Activated T-cell treated with anti-CD3 and anti-CD28 coated beads, Interleukin-2, amount 50 U/mL, for 48 hours (primary cell): ENCODE measurements at regions not wholly inside any gene's neighbourhood (a gene's known extent, or its start where the extent isn't known, plus 50 kb on each side); places are given as distances from the start of the nearest gene placed in this dataset.

Experiments
- DNase-seq, 2 experiments: peaks; one replicate each; pipeline ENCODE4 v3.0.0-alpha.2; 2020

- no peak for DNase-seq
Measured at GRCh38 chr5:93875693-93876092, 134.3 kb upstream of the POU5F2 start.

- DNase-seq = no peak
Measured at GRCh38 chr5:93874491-93874890, 133.1 kb upstream of the POU5F2 start.

- peak; percentile 17 to 21 for DNase-seq
Measured at GRCh38 chr5:93874080-93874479, 132.7 kb upstream of the POU5F2 start.

- DNase-seq = no peak
Measured at GRCh38 chr5:93873211-93873736, 131.9 kb upstream of the POU5F2 start.

- no peak for DNase-seq
Measured at GRCh38 chr5:93870649-93871048, 129.2 kb upstream of the POU5F2 start.

- DNase-seq = no peak
Measured at GRCh38 chr5:93868851-93869250, 127.5 kb upstream of the POU5F2 start.

GRCh38 chr5:93850311-93850710 lies 108.9 kb upstream of the POU5F2 start:
- DNase-seq = no peak

- no peak for DNase-seq
Measured at GRCh38 chr5:93845376-93845775, 104.0 kb upstream of the POU5F2 start.

- no peak for DNase-seq
Measured at GRCh38 chr5:93831449-93831848, 90.0 kb upstream of the POU5F2 start.

- no peak for DNase-seq
Measured at GRCh38 chr5:93830893-93831292, 89.5 kb upstream of the POU5F2 start.

GRCh38 chr5:93829346-93829745 lies 87.9 kb upstream of the POU5F2 start:
- DNase-seq = no peak

GRCh38 chr5:93821891-93822415 lies 80.6 kb upstream of the POU5F2 start:
- DNase-seq = no peak

GRCh38 chr5:93819668-93820067 lies 78.3 kb upstream of the POU5F2 start:
- DNase-seq = no peak

GRCh38 chr5:93810780-93811179 lies 69.4 kb upstream of the POU5F2 start:
- DNase-seq = no peak

GRCh38 chr5:93809430-93809829 lies 68.0 kb upstream of the POU5F2 start:
- no peak for DNase-seq

GRCh38 chr5:93807846-93808245 lies 66.4 kb upstream of the POU5F2 start:
- no peak for DNase-seq

GRCh38 chr5:93805616-93806379 lies 64.4 kb upstream of the POU5F2 start:
- DNase-seq = no peak

GRCh38 chr5:93800988-93801811 lies 59.8 kb upstream of the POU5F2 start:
- DNase-seq = no peak

GRCh38 chr5:93794954-93795353 lies 53.6 kb upstream of the POU5F2 start:
- DNase-seq = no peak

- DNase-seq = no peak
Measured at GRCh38 chr5:93793159-93793781, 51.9 kb upstream of the POU5F2 start.

- no peak for DNase-seq
Measured at GRCh38 chr5:93791518-93791972, 50.1 kb upstream of the POU5F2 start.
